OCI-LY7 (cell line): ENCODE measurements at regions not wholly inside any gene's neighbourhood (a gene's known extent, or its start where the extent isn't known, plus 50 kb on each side); places are given as distances from the start of the nearest gene placed in this dataset.
"Not testable (repeated sequence)": the region's sequence is repeated elsewhere in the genome, so short reads cannot be mapped to it uniquely, and the experiment has no call there.

Experiments used
- BruUV-seq: library from RNA; stranded (reverse); fragments of 400-500 nt; replicated peaks from 2 replicates; lab custom pipeline; 2021; lab: Mats Ljungman, UMichigan
- CTCF ChIA-PET: fragments of 300-600 bp; sonication (Branson Sonifier 250); formaldehyde crosslinking; loops from one replicate; lab custom pipeline; 2022; ENCODE audit warnings: antibody characterized with exemption; ENCODE audit not compliant: unreplicated experiment; lab: Charles Lee
- POLR2A ChIA-PET: fragments of 300-600 bp; sonication (Branson Sonifier 250); formaldehyde crosslinking; loops from one replicate; lab custom pipeline; 2022; ENCODE audit warnings: antibody characterized with exemption; lab: Charles Lee
- DNase-seq: peaks from one replicate; pipeline ENCODE4 v3.0.0-alpha.2; 2015; ENCODE audit warnings: low spot score
- H2AFZ ChIP-seq: fragments of 200-600 bp; sonication (generic), shearing (Covaris generic); 2 replicates; pipeline ENCODE4 v1.6.1; 2014; ENCODE audit warnings: mild to moderate bottlenecking, antibody characterized with exemption, low read length, moderate library complexity
- H3K27ac ChIP-seq: fragments of 200-600 bp; sonication (generic); 2 replicates; pipeline ENCODE4 v1.5.1; 2014; ENCODE audit warnings: mixed run types, low read depth, mild to moderate bottlenecking, moderate library complexity, low read length, inconsistent platforms; ENCODE audit not compliant: poor library complexity, severe bottlenecking
- H3K36me3 ChIP-seq: fragments of 200-600 bp; sonication (generic); 2 replicates; pipeline ENCODE4 v1.6.1; 2014; ENCODE audit warnings: mild to moderate bottlenecking, antibody characterized with exemption, low read length, moderate library complexity, mixed read lengths; ENCODE audit not compliant: insufficient read depth
- H3K4me1 ChIP-seq: fragments of 200-600 bp; sonication (generic); 2 replicates; pipeline ENCODE4 v1.5.1; 2014; ENCODE audit warnings: mild to moderate bottlenecking, low read length; ENCODE audit not compliant: insufficient read depth, poor library complexity, severe bottlenecking
- H3K4me2 ChIP-seq: fragments of 200-600 bp; sonication (generic); 2 replicates; pipeline ENCODE4 v1.6.1; 2014; ENCODE audit warnings: mild to moderate bottlenecking, low read length
- H3K4me3 ChIP-seq: fragments of 200-600 bp; sonication (generic); 2 replicates; pipeline ENCODE4 v1.5.1; 2014; ENCODE audit warnings: mild to moderate bottlenecking, low read depth, low read length; ENCODE audit not compliant: poor library complexity, severe bottlenecking
- H3K79me2 ChIP-seq: fragments of 200-600 bp; sonication (generic); 2 replicates; pipeline ENCODE4 v1.6.1; 2016; ENCODE audit warnings: low read depth, mild to moderate bottlenecking, low read length, moderate library complexity, mixed read lengths; ENCODE audit not compliant: insufficient read depth
- H3K9me2 ChIP-seq: fragments of 200-600 bp; sonication (generic); 2 replicates; pipeline ENCODE4 v1.6.1; 2016; ENCODE audit warnings: mild to moderate bottlenecking, low read length, mixed read lengths; ENCODE audit not compliant: insufficient read depth
- H3K9me3 ChIP-seq: fragments of 200-600 bp; sonication (generic); 2 replicates; pipeline ENCODE4 v1.6.1; 2014; ENCODE audit warnings: mild to moderate bottlenecking, mixed run types, low read length, mixed read lengths
- H4K20me1 ChIP-seq: fragments of 200-600 bp; sonication (generic); 2 replicates; pipeline ENCODE4 v1.6.1; 2014; ENCODE audit warnings: mild to moderate bottlenecking, antibody characterized with exemption, low read length, moderate library complexity, mixed read lengths; ENCODE audit not compliant: insufficient read depth
- EZH2phosphoT487 ChIP-seq: fragments of 200-600 bp; sonication (generic); IDR thresholded peaks from 2 replicates; pipeline ENCODE4 v1.6.1; 2018; ENCODE audit warnings: low read depth, borderline replicate concordance, mild to moderate bottlenecking, mixed run types, antibody characterized with exemption, low read length, moderate library complexity, mixed read lengths
- intact Hi-C: fragments of 100-400 bp; cut with micrococcal nuclease; formaldehyde crosslinking; loops from one replicate; pipeline ENCODE4 v1.10.0; 2022; ENCODE audit not compliant: unreplicated experiment
- TF ChIP-seq, protein P1 (sequence below): fragments of 200-600 bp; sonication (generic); conservative IDR thresholded peaks from 2 replicates; pipeline ENCODE4 v1.5.1; 2014; ENCODE audit warnings: mild to moderate bottlenecking, antibody characterized with exemption, low read length, moderate library complexity, mixed read lengths

- no peaks in the 10 kb centered on the region for H3K79me2 ChIP-seq
- H4K20me1 ChIP-seq: no peaks in the 10 kb centered on the region
- no peak overlapping the region for H3K27ac ChIP-seq
- no peak for DNase-seq
- no peaks in the 10 kb centered on the region for H3K9me3 ChIP-seq
- H3K9me2 ChIP-seq: no peaks in the 10 kb centered on the region
- intact Hi-C loops: no loop called here
- no peak overlapping the region for H2AFZ ChIP-seq
- TF ChIP-seq EZH2phosphoT487: no peak
- TF ChIP-seq, protein P1, sequence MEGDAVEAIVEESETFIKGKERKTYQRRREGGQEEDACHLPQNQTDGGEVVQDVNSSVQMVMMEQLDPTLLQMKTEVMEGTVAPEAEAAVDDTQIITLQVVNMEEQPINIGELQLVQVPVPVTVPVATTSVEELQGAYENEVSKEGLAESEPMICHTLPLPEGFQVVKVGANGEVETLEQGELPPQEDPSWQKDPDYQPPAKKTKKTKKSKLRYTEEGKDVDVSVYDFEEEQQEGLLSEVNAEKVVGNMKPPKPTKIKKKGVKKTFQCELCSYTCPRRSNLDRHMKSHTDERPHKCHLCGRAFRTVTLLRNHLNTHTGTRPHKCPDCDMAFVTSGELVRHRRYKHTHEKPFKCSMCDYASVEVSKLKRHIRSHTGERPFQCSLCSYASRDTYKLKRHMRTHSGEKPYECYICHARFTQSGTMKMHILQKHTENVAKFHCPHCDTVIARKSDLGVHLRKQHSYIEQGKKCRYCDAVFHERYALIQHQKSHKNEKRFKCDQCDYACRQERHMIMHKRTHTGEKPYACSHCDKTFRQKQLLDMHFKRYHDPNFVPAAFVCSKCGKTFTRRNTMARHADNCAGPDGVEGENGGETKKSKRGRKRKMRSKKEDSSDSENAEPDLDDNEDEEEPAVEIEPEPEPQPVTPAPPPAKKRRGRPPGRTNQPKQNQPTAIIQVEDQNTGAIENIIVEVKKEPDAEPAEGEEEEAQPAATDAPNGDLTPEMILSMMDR: no peak
- no peak overlapping the region for H3K4me3 ChIP-seq
- no peaks in the 10 kb centered on the region for H3K36me3 ChIP-seq
- H3K4me2 ChIP-seq: no peak overlapping the region
- CTCF ChIA-PET: no interaction called here
- BruUV-seq: no TSS peak
- H3K4me1 ChIP-seq: no peaks in the 10 kb centered on the region
- POLR2A ChIA-PET: no interaction called here
Observed at GRCh38 chr14:105908006-105908405, 381.6 kb downstream of the TMEM121 start.

GRCh38 chr14:105908481-105908911 lies 382.1 kb downstream of the TMEM121 start:
- H2AFZ ChIP-seq: no peak overlapping the region
- TF ChIP-seq, protein P1: no peak
- no peak for TF ChIP-seq EZH2phosphoT487
- intact Hi-C loops: no loop called here
- no peaks in the 10 kb centered on the region for H3K36me3 ChIP-seq
- no peaks in the 10 kb centered on the region for H3K9me2 ChIP-seq
- no peaks in the 10 kb centered on the region for H3K4me1 ChIP-seq
- POLR2A ChIA-PET: no interaction called here
- H3K9me3 ChIP-seq: no peaks in the 10 kb centered on the region
- no peak for DNase-seq
- no TSS peak for BruUV-seq
- CTCF ChIA-PET: no interaction called here
- H3K27ac ChIP-seq: no peak overlapping the region
- H3K79me2 ChIP-seq: no peaks in the 10 kb centered on the region
- no peak overlapping the region for H3K4me2 ChIP-seq
- no peak overlapping the region for H3K4me3 ChIP-seq
- H4K20me1 ChIP-seq: no peaks in the 10 kb centered on the region

DNA sequence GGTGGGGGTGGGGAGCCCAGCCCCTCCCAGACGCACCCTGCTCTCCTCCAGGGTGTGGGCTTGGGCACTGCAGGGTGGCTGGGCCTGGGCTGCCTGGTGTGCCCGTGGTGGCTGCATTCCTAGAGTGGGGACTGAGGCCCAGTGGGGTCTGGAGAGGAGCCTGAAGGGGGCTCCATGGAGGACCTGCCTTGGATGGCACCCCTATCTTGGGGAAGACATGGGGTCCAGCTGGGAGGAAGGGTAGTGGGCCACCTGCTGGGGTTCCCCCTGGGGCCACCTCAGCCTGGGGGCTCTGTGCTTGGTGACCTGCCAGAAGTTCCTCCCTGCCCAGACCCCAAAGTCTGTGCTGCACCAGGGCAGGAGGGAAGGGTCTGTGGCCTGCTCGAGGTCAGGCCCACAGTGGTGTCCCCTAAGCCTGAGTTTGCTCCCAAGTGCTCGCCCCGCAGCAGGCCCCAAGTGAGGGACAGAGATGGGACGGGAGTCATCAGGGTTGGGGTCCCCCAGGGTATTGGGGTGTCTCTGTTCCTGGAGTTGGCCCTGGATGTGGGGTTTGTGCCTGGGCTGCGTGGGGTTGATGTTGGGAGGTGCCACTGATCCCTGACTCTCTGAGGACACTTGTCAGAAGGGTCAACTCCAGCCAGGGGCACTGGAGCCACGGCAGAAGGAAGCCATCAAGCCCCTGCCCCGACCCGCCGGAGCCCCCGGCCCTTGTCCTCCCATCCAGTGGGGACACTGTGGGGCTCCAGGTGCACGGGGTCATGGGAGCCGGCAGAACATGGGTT lies 382.9 kb downstream of the TMEM121 start:
- Histone ChIP-seq H3K36me3 (no peaks in the 10 kb centered on the region), H3K9me2 (no peaks in the 10 kb centered on the region), H3K79me2 (no peaks in the 10 kb centered on the region), H4K20me1 (no peaks in the 10 kb centered on the region), H3K4me2 (no peak overlapping the region), H3K4me3 (no peak overlapping the region), H2AFZ (no peak overlapping the region), H3K27ac (no peak overlapping the region), H3K9me3 (no peaks in the 10 kb centered on the region), H3K4me1 (no peaks in the 10 kb centered on the region)
- TF ChIP-seq, protein P1: no peak
- no peak for TF ChIP-seq EZH2phosphoT487
- intact Hi-C loops: no loop called here
- CTCF ChIA-PET: no interaction called here
- no peak for DNase-seq
- BruUV-seq: no TSS peak
- POLR2A ChIA-PET: no interaction called here

GRCh38 chr14:105909828-105910120 lies 383.4 kb downstream of the TMEM121 start:
- H3K4me2 ChIP-seq, H3K36me3 ChIP-seq, intact Hi-C loops, H3K9me2 ChIP-seq, BruUV-seq, CTCF ChIA-PET, H3K27ac ChIP-seq, H3K9me3 ChIP-seq, H3K4me3 ChIP-seq, H4K20me1 ChIP-seq, DNase-seq, H3K4me1 ChIP-seq, POLR2A ChIA-PET, H3K79me2 ChIP-seq, H2AFZ ChIP-seq: not testable (repeated sequence)
